Adrenal gland (tissue), 5 donors: ENCODE measurements at regions not wholly inside any gene's neighbourhood (a gene's known extent, or its start where the extent isn't known, plus 50 kb on each side); places are given as distances from the start of the nearest gene placed in this dataset.

Source experiments
- POLR2A ChIP-seq, 2 donors: fragments of 450-650 bp; IDR thresholded peaks; one replicate each; pipeline ENCODE4 v1.6.1; 2017; ENCODE audit warnings: antibody characterized with exemption in 2 of 2, mild to moderate bottlenecking in 2 of 2, moderate library complexity in 1 of 2
- TF ChIP-seq, protein P1 (sequence below), 6 experiments: fragments of 450-650 bp in 4 of 6; fragments of 200-600 bp in 2 of 6; sonication (generic) in 1 of 6; IDR thresholded peaks; 1 replicate in 5 of 6; 2 replicates in 1 of 6; pipeline versions ENCODE4 v1.5.1 to v1.8.0; 2016 to 2021; ENCODE audit warnings: antibody characterized with exemption in 6 of 6, mild to moderate bottlenecking in 2 of 6, moderate library complexity in 1 of 6
- donor health status: DM: no; HTN: no; CAD: no.

DNA sequence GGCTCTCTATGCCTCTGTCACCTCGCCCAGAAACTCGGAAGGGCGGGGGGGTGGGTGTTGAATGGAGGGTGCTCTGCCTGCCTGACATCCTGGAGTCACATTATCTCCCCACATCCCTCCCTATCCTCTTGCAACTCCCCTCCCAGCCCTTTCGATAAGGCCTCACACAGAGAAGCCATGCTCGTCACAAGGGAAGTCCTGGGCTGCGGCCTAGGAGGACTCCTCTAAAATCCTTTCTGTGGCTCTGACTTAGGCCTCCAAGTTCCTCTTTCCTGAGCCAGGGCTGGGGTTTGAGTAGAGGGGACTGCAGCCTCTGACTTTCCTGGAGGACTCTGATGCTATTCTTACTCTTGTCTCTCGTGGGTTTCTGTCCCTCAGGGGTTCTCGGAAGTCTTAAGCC, 75.0 kb upstream of the PKDCC start:
- TF ChIP-seq, protein P1, sequence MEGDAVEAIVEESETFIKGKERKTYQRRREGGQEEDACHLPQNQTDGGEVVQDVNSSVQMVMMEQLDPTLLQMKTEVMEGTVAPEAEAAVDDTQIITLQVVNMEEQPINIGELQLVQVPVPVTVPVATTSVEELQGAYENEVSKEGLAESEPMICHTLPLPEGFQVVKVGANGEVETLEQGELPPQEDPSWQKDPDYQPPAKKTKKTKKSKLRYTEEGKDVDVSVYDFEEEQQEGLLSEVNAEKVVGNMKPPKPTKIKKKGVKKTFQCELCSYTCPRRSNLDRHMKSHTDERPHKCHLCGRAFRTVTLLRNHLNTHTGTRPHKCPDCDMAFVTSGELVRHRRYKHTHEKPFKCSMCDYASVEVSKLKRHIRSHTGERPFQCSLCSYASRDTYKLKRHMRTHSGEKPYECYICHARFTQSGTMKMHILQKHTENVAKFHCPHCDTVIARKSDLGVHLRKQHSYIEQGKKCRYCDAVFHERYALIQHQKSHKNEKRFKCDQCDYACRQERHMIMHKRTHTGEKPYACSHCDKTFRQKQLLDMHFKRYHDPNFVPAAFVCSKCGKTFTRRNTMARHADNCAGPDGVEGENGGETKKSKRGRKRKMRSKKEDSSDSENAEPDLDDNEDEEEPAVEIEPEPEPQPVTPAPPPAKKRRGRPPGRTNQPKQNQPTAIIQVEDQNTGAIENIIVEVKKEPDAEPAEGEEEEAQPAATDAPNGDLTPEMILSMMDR (IDR thresholded peaks at IDR 0.05) = no peak
- TF ChIP-seq POLR2A (IDR thresholded peaks at IDR 0.05) = no peak
